Cardiac fibroblast (primary cell): ENCODE measurements at regions not wholly inside any gene's neighbourhood (a gene's known extent, or its start where the extent isn't known, plus 50 kb on each side); places are given as distances from the start of the nearest gene placed in this dataset.
"Not testable (repeated sequence)": the region's sequence is repeated elsewhere in the genome, so short reads cannot be mapped to it uniquely, and the experiment has no call there.

Experiments
- DNase-seq, 2 donors: peaks; one replicate each; pipeline versions ENCODE4 v3.0.0 to v3.0.0-alpha.2; 2010; ENCODE audit warnings: low read depth in 2 of 2
- H3K4me3 ChIP-seq, 2 donors: replicated peaks in 1 of 2; 1 replicate in 1 of 2; 2 replicates in 1 of 2; pipeline ENCODE4 v1.5.1; 2011; ENCODE audit warnings: low read depth in 2 of 2, low read length in 2 of 2, mild to moderate bottlenecking in 2 of 2, moderate library complexity in 1 of 2
- CTCF ChIP-seq: IDR thresholded peaks from one replicate; pipeline ENCODE4 v1.5.1; 2011; ENCODE audit warnings: low read depth, mild to moderate bottlenecking, low read length, inconsistent platforms

- TF ChIP-seq CTCF = no peak
- H3K4me3 ChIP-seq = no peak overlapping the region
- DNase-seq = no peak
Observed at GRCh38 chr10:2036209-2036608, 298.9 kb upstream of the ADARB2 start.

- H3K4me3 ChIP-seq = no peak overlapping the region
- no peak for DNase-seq
- TF ChIP-seq CTCF = no peak
Observed at GRCh38 chr10:2030046-2030445, 292.7 kb upstream of the ADARB2 start.

- no peak overlapping the region for H3K4me3 ChIP-seq
- TF ChIP-seq CTCF = no peak
- DNase-seq = no peak
Observed at GRCh38 chr10:2026936-2027335, 289.6 kb upstream of the ADARB2 start.

GRCh38 chr10:2024750-2025149 lies 287.4 kb upstream of the ADARB2 start:
- H3K4me3 ChIP-seq, DNase-seq: not testable (repeated sequence)

- no peak for DNase-seq
- TF ChIP-seq CTCF = no peak
- no peak overlapping the region for H3K4me3 ChIP-seq
Observed at GRCh38 chr10:2023687-2024086, 286.4 kb upstream of the ADARB2 start.

GRCh38 chr10:2022401-2022800 lies 285.1 kb upstream of the ADARB2 start:
- H3K4me3 ChIP-seq = no peak overlapping the region
- TF ChIP-seq CTCF = no peak
- no peak for DNase-seq

GRCh38 chr10:2020836-2021235 lies 283.5 kb upstream of the ADARB2 start:
- no peak for TF ChIP-seq CTCF
- H3K4me3 ChIP-seq = no peak overlapping the region
- no peak for DNase-seq
